DOHH2 (cell line): ENCODE measurements at regions not wholly inside any gene's neighbourhood (a gene's known extent, or its start where the extent isn't known, plus 50 kb on each side); places are given as distances from the start of the nearest gene placed in this dataset.
A peak's percentile ranks its signal among the peaks of the same experiment; 100 is the strongest.

ENCODE experiments used
- H3F3A ChIP-seq: fragments of 200-600 bp; sonication (generic), shearing (Covaris generic); 2 replicates; pipeline ENCODE4 v1.6.0; 2016; ENCODE audit warnings: antibody characterized with exemption, mild to moderate bottlenecking; ENCODE audit not compliant: control insufficient read depth, insufficient read depth
- H3K27ac ChIP-seq: fragments of 200-600 bp; sonication (generic); 2 replicates; pipeline ENCODE4 v1.5.1; 2014; ENCODE audit warnings: low read depth, mild to moderate bottlenecking, low read length, moderate library complexity
- H3K27me3 ChIP-seq: fragments of 200-600 bp; sonication (generic); 2 replicates; pipeline ENCODE4 v1.6.1; 2014; ENCODE audit warnings: mild to moderate bottlenecking, low read length, mixed read lengths; ENCODE audit not compliant: control insufficient read depth
- H3K36me3 ChIP-seq: fragments of 200-600 bp; sonication (generic); 2 replicates; pipeline ENCODE4 v1.6.1; 2014; ENCODE audit warnings: mild to moderate bottlenecking, low read length, moderate library complexity, mixed read lengths; ENCODE audit not compliant: control insufficient read depth
- H3K4me1 ChIP-seq: fragments of 200-600 bp; sonication (generic); 2 replicates; pipeline ENCODE4 v1.6.1; 2014; ENCODE audit warnings: mild to moderate bottlenecking, low read length, mixed read lengths; ENCODE audit not compliant: control insufficient read depth
- H3K4me2 ChIP-seq: fragments of 200-600 bp; sonication (generic); 2 replicates; pipeline ENCODE4 v1.6.0; 2014; ENCODE audit warnings: mild to moderate bottlenecking, low read length, moderate library complexity
- H3K4me3 ChIP-seq: fragments of 200-600 bp; sonication (generic); 2 replicates; pipeline ENCODE4 v1.5.1; 2014; ENCODE audit warnings: mild to moderate bottlenecking, low read length, mixed read lengths
- H3K79me2 ChIP-seq: fragments of 200-600 bp; sonication (generic); 2 replicates; pipeline ENCODE4 v1.6.1; 2014; ENCODE audit warnings: mild to moderate bottlenecking, low read length, mixed read lengths; ENCODE audit not compliant: control insufficient read depth
- H3K9me2 ChIP-seq: fragments of 200-600 bp; sonication (generic); replicated peaks from 2 replicates; pipeline ENCODE4 v1.6.1; 2014; ENCODE audit warnings: mild to moderate bottlenecking, low read length, mixed read lengths; ENCODE audit not compliant: control insufficient read depth
- H3K9me3 ChIP-seq: fragments of 200-600 bp; sonication (generic); 2 replicates; pipeline ENCODE4 v1.6.1; 2014; ENCODE audit warnings: antibody characterized with exemption, low read length, mixed read lengths; ENCODE audit not compliant: control insufficient read depth, insufficient read depth
- H4K20me1 ChIP-seq: fragments of 200-600 bp; sonication (generic); 2 replicates; pipeline ENCODE4 v1.6.0; 2014; ENCODE audit warnings: low read depth, mild to moderate bottlenecking, antibody characterized with exemption, low read length, moderate library complexity; ENCODE audit not compliant: control insufficient read depth, insufficient read depth
- CTCF ChIP-seq: fragments of 200-600 bp; sonication (generic); IDR thresholded peaks from one replicate; pipeline ENCODE4 v1.5.1; 2014; ENCODE audit warnings: antibody characterized with exemption, mild to moderate bottlenecking, low read depth, low read length; ENCODE audit not compliant: poor library complexity, severe bottlenecking
- EZH2phosphoT487 ChIP-seq: fragments of 200-600 bp; sonication (generic); IDR thresholded peaks from 2 replicates; pipeline ENCODE4 v1.6.1; 2017; ENCODE audit warnings: borderline replicate concordance, mild to moderate bottlenecking, antibody characterized with exemption, low read length, moderate library complexity, mixed read lengths

- H3K9me2 ChIP-seq = no peaks in the 10 kb centered on the region
- H3K9me3 ChIP-seq = no peaks in the 10 kb centered on the region
- H3K4me1 ChIP-seq = peaks cover 4% of the 10 kb centered on the region
- H3K79me2 ChIP-seq = no peaks in the 10 kb centered on the region
- H3K36me3 ChIP-seq = no peaks in the 10 kb centered on the region
- H4K20me1 ChIP-seq = no peaks in the 10 kb centered on the region
- no peak overlapping the region for H3K4me3 ChIP-seq
- H3F3A ChIP-seq = no peaks in the 10 kb centered on the region; the same call in 1 of the 2 replicates
- H3K27me3 ChIP-seq = peaks cover 87% of the 10 kb centered on the region
- TF ChIP-seq CTCF (no peak), EZH2phosphoT487 (peak; percentile 1; the same call in 1 of the 2 replicates)
- H3K27ac ChIP-seq = no peak overlapping the region
- no peak overlapping the region for H3K4me2 ChIP-seq
Measured at GRCh38 chr7:155377071-155377837, 79.6 kb downstream of the INSIG1 start.

- Histone ChIP-seq H3F3A (no peaks in the 10 kb centered on the region; the same call in 1 of the 2 replicates), H3K27ac (no peak overlapping the region), H3K9me3 (no peaks in the 10 kb centered on the region), H3K4me2 (no peak overlapping the region), H3K27me3 (peaks cover 79% of the 10 kb centered on the region), H3K4me1 (peaks cover 4% of the 10 kb centered on the region), H3K9me2 (no peaks in the 10 kb centered on the region), H3K36me3 (no peaks in the 10 kb centered on the region), H3K4me3 (no peak overlapping the region), H3K79me2 (no peaks in the 10 kb centered on the region), H4K20me1 (no peaks in the 10 kb centered on the region)
- TF ChIP-seq EZH2phosphoT487 (peak; percentile 11; the same call in 1 of the 2 replicates), CTCF (no peak)
Measured at GRCh38 chr7:155377838-155378579, 79.9 kb upstream of the EN2 start.

GRCh38 chr7:155378580-155378934 lies 79.4 kb upstream of the EN2 start:
- Histone ChIP-seq H3K27ac (no peak overlapping the region), H3K36me3 (no peaks in the 10 kb centered on the region), H3K4me1 (peaks cover 4% of the 10 kb centered on the region), H3K79me2 (no peaks in the 10 kb centered on the region), H3F3A (no peaks in the 10 kb centered on the region; the same call in 1 of the 2 replicates), H3K9me2 (no peaks in the 10 kb centered on the region), H3K4me2 (no peak overlapping the region), H3K4me3 (no peak overlapping the region), H3K9me3 (no peaks in the 10 kb centered on the region), H4K20me1 (no peaks in the 10 kb centered on the region), H3K27me3 (peaks cover 74% of the 10 kb centered on the region)
- TF ChIP-seq EZH2phosphoT487 = no peak
- TF ChIP-seq CTCF = no peak
